HepG2 (cell line): ENCODE measurements at regions not wholly inside any gene's neighbourhood (a gene's known extent, or its start where the extent isn't known, plus 50 kb on each side); places are given as distances from the start of the nearest gene placed in this dataset.

Experiments used
- ATAC-seq: fragments of 200-7000 bp; cut with Tn5 transposase; 3 replicates; pipeline ENCODE4 v1.9.1; 2020; ENCODE audit warnings: mild to moderate bottlenecking, moderate library complexity
- BruUV-seq: library from RNA; stranded (reverse); fragments of 400-500 nt; replicated peaks from 2 replicates; lab custom pipeline; 2021; lab: Mats Ljungman, UMichigan
- CTCF ChIA-PET: fragments of 300-600 bp; formaldehyde crosslinking; extraction: SDS; loops from one replicate; lab custom pipeline; 2021; ENCODE audit warnings: low total read pairs, inconsistent platforms, low intra/inter-chr PET ratio; lab: Yijun Ruan, JAX
- POLR2A ChIA-PET: fragments of 350-600 bp; sonication (Branson Sonifier 250); formaldehyde crosslinking; loops from one replicate; lab custom pipeline; 2020; ENCODE audit warnings: antibody characterized with exemption, inconsistent platforms; lab: Yijun Ruan, JAX
- DNase-seq: peaks from one replicate; pipeline ENCODE4 v3.0.0-alpha.2; 2015; ENCODE audit warnings: low spot score
- FAIRE-seq: peaks from 3 replicates; lab custom pipeline; 2011; peaks lifted over from hg19 to GRCh38; lab: Jason Lieb, UNC
- H2AFZ ChIP-seq: one replicate; pipeline ENCODE4 v1.6.1; 2011; ENCODE audit warnings: low read length, inconsistent platforms
- H3K27ac ChIP-seq: fragments of 300-600 bp; 3 replicates; pipeline ENCODE4 v1.8.0; 2011; ENCODE audit warnings: mixed run types, mild to moderate bottlenecking, mixed read lengths, low read length, inconsistent platforms; ENCODE audit not compliant: insufficient read depth; ENCODE audit errors: extremely low read length
- H3K27me3 ChIP-seq, 2 experiments: fragments of 200-600 bp in 1 of 2; 2 replicates in 1 of 2; 3 replicates in 1 of 2; pipeline versions ENCODE4 v1.6.0 to v1.8.0; 2011; ENCODE audit warnings: low read length in 2 of 2, mild to moderate bottlenecking in 2 of 2, moderate library complexity in 2 of 2, inconsistent platforms in 1 of 2; ENCODE audit not compliant: insufficient read depth in 2 of 2, control insufficient read depth in 1 of 2
- H3K36me3 ChIP-seq, 2 experiments: fragments of 200-600 bp in 1 of 2; replicated peaks in 1 of 2; 2 replicates in 1 of 2; 3 replicates in 1 of 2; pipeline versions ENCODE4 v1.5.1 to v1.8.0; 2011; ENCODE audit warnings: low read length in 2 of 2, inconsistent platforms in 1 of 2; ENCODE audit not compliant: insufficient read depth in 2 of 2, control insufficient read depth in 1 of 2
- H3K4me1 ChIP-seq: 2 replicates; pipeline ENCODE4 v1.5.1; 2012; ENCODE audit warnings: low read length, inconsistent platforms; ENCODE audit not compliant: insufficient read depth
- H3K4me2 ChIP-seq: 2 replicates; pipeline ENCODE4 v1.6.0; 2011; ENCODE audit warnings: low read depth, low read length, inconsistent platforms
- H3K4me3 ChIP-seq, 3 experiments: fragments of 200-600 bp in 1 of 3; sonication (generic), shearing (Covaris generic) in 1 of 3; replicated peaks in 1 of 3; 2 replicates each; pipeline ENCODE4 v1.5.1; 2011 to 2016; ENCODE audit warnings: low read length in 3 of 3, inconsistent platforms in 2 of 3, low read depth in 2 of 3, mild to moderate bottlenecking in 2 of 3, control low read depth in 1 of 3, mixed read lengths in 1 of 3; ENCODE audit not compliant: insufficient read depth in 1 of 3
- H3K79me2 ChIP-seq: one replicate; pipeline ENCODE4 v1.6.1; 2011; ENCODE audit warnings: low read length, inconsistent platforms; ENCODE audit not compliant: insufficient read depth
- H3K9ac ChIP-seq: 2 replicates; pipeline ENCODE4 v1.6.0; 2011; ENCODE audit warnings: mild to moderate bottlenecking, low read depth, low read length, inconsistent platforms; ENCODE audit not compliant: insufficient read depth
- H3K9me3 ChIP-seq: 2 replicates; pipeline ENCODE4 v1.5.1; 2012; ENCODE audit warnings: mild to moderate bottlenecking, low read length
- H4K20me1 ChIP-seq: 2 replicates; pipeline ENCODE4 v1.6.0; 2011; ENCODE audit warnings: inconsistent platforms, mild to moderate bottlenecking, low read length, moderate library complexity; ENCODE audit not compliant: insufficient read depth
- ADNP ChIP-seq: sonication (generic); formaldehyde crosslinking; IDR thresholded peaks from 2 replicates; pipeline ENCODE4 v1.4.0; 2020; ENCODE audit warnings: missing genetic modification reagents
- AGO1 ChIP-seq: fragments of 200-400 bp; formaldehyde crosslinking; IDR thresholded peaks from 2 replicates; pipeline ENCODE4 v1.6.1; 2017; ENCODE audit warnings: mild to moderate bottlenecking, low read depth, low read length, moderate library complexity; ENCODE audit not compliant: poor library complexity, severe bottlenecking
- HOXA3 ChIP-seq: sonication (generic); formaldehyde crosslinking; IDR thresholded peaks from 2 replicates; pipeline ENCODE4 v1.5.0; 2020; ENCODE audit warnings: missing genetic modification reagents
- NFKBIZ ChIP-seq: IDR thresholded peaks from 2 replicates; pipeline ENCODE4 v1.6.1; 2018; ENCODE audit warnings: missing genetic modification reagents, missing compliant biosample characterization
- RAD21 ChIP-seq: fragments of 450-650 bp; formaldehyde crosslinking; IDR thresholded peaks from 2 replicates; pipeline ENCODE4 v1.5.0; 2020; ENCODE audit warnings: mild to moderate bottlenecking
- RFXAP ChIP-seq: sonication (generic); formaldehyde crosslinking; IDR thresholded peaks from 2 replicates; pipeline ENCODE4 v1.4.0; 2020; ENCODE audit warnings: missing genetic modification reagents, borderline replicate concordance
- SP1 ChIP-seq, 2 experiments: fragments of 450-650 bp in 1 of 2; sonication (generic) in 1 of 2; formaldehyde crosslinking in 1 of 2; IDR thresholded peaks; 2 replicates each; pipeline versions ENCODE4 v1.4.0 to v1.6.1; 2016 to 2020; ENCODE audit warnings: missing genetic modification reagents in 1 of 2
- SRSF4 ChIP-seq: fragments of 200-400 bp; formaldehyde crosslinking; IDR thresholded peaks from one replicate; pipeline ENCODE4 v1.6.1; 2018; ENCODE audit warnings: mild to moderate bottlenecking, low read depth, low read length, moderate library complexity; ENCODE audit not compliant: poor library complexity, severe bottlenecking
- ZKSCAN8 ChIP-seq: IDR thresholded peaks from 2 replicates; pipeline ENCODE4 v1.6.1; 2016; ENCODE audit warnings: borderline replicate concordance, missing genetic modification reagents, missing compliant biosample characterization
- ZNF724P ChIP-seq: sonication (generic); formaldehyde crosslinking; IDR thresholded peaks from 2 replicates; pipeline ENCODE4 v1.8.0; 2022; ENCODE audit warnings: missing genetic modification reagents, borderline replicate concordance
- WGBS: methylation state at CpG from one replicate; pipeline ENCODE4 v1.1.6; 2017; ENCODE audit warnings: low lambda C conversion rate; 5-methylcytosine and 5-hydroxymethylcytosine counted together
- in situ Hi-C: cut with HindIII; loops from 2 replicates; pipeline ENCODE4 v1.10.0; 2017; ENCODE audit warnings: low pct_unique_long_range_greater_than_20kb; ENCODE audit not compliant: extremely low pct_ligation_motif_present
- intact Hi-C: fragments of 100-400 bp; cut with micrococcal nuclease; formaldehyde crosslinking; loops from one replicate; pipeline ENCODE4 v1.10.0; 2022; ENCODE audit not compliant: unreplicated experiment
- TF ChIP-seq, protein P1 (sequence below): IDR thresholded peaks from 2 replicates; pipeline ENCODE4 v1.6.1; 2016; ENCODE audit warnings: low read depth, missing genetic modification reagents, missing compliant biosample characterization
- TF ChIP-seq, protein P2 (sequence below): sonication (generic); formaldehyde crosslinking; IDR thresholded peaks from 2 replicates; pipeline ENCODE4 v1.8.1; 2023; ENCODE audit warnings: mild to moderate bottlenecking, moderate library complexity, missing genetic modification reagents

DNA sequence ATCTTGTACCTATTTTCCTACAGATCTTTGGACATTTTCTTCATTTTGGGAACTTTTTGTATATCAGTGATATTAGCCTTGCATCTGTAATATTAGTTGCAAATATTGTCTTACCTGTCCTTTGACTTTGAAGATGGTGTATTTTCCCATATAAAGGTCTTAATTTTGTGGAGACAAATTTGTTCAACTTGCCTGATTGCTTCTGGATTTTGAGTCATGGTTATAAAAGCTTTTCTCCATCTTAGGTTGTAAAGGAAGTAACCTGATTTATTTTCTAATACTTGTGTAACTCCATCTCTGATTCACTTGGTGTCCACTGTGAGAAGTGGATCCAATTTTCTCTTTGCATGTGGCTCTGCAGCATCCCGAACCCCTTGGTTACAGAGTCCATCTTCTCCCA, 97.7 kb upstream of the OTOS start:
- H3K27ac ChIP-seq = no peak overlapping the region
- no peaks in the 10 kb centered on the region for H4K20me1 ChIP-seq
- H3K36me3 ChIP-seq = no peaks in the 10 kb centered on the region
- no peaks in the 10 kb centered on the region for H3K79me2 ChIP-seq
- ChIA-PET CTCF (no interaction called here), POLR2A (no interaction called here)
- no peak for ATAC-seq
- no peak for FAIRE-seq
- H3K27me3 ChIP-seq = peaks cover 4 to 37% of the 10 kb centered on the region in 2 experiments; a peak in 3 of 5 replicates
- no TSS peak for BruUV-seq
- H3K4me1 ChIP-seq = peaks cover 15% of the 10 kb centered on the region
- intact Hi-C loops (loop anchor here (10.0 kb wide), 1 partner anchor 107 kb away; no protein-coding TSS in a partner anchor), in situ Hi-C loops (no loop called here)
- TF ChIP-seq HOXA3 = no peak
- TF ChIP-seq SRSF4 = no peak
- TF ChIP-seq RAD21 (CRISPR knock-in tag) = no peak
- TF ChIP-seq RFXAP (CRISPR knock-in tag) = no peak
- no peak overlapping the region for H2AFZ ChIP-seq
- no peak overlapping the region for H3K4me2 ChIP-seq
- no peak overlapping the region for H3K4me3 ChIP-seq
- no peak overlapping the region for H3K9ac ChIP-seq
- no peak for DNase-seq
- 3% methylated on average over 1 of the region's 1 CpG for WGBS
- H3K9me3 ChIP-seq = no peaks in the 10 kb centered on the region

DNA sequence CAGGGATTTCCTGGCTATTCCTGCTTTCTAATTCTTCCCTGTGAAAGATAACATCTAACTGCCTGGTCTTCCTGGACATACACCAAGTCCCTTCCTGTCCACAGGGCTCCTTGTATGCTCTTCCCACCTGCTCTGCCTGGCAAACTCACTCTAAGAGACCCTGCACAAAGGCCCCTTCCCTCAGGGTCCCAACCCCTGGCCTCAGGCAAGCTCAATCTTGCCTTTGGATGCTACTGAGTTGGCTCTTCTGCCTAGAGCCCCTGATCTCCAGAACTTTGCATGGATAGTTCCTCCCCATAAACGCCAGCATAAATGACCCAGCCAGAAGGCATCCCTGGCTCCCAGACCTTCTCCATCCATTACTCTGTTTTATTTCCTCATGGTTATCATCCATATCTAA, 98.3 kb upstream of the OTOS start:
- no peaks in the 10 kb centered on the region for H4K20me1 ChIP-seq
- intact Hi-C loops (loop anchor here (10.0 kb wide), 1 partner anchor 106 kb away; no protein-coding TSS in a partner anchor), in situ Hi-C loops (no loop called here)
- no peaks in the 10 kb centered on the region for H3K9me3 ChIP-seq
- ATAC-seq (no peak), FAIRE-seq (no peak), DNase-seq (no peak)
- H3K4me1 ChIP-seq = peaks cover 13% of the 10 kb centered on the region
- peaks cover 4 to 37% of the 10 kb centered on the region in 2 experiments; a peak in 3 of 5 replicates for H3K27me3 ChIP-seq
- 4% methylated on average over 1 of the region's 1 CpG for whole genome bisulfite sequencing
- no peak overlapping the region for H3K27ac ChIP-seq
- H3K4me2 ChIP-seq = no peak overlapping the region
- no TSS peak for BruUV-seq
- CTCF ChIA-PET = no interaction called here
- H3K36me3 ChIP-seq = no peaks in the 10 kb centered on the region
- H3K9ac ChIP-seq = no peak overlapping the region
- H3K79me2 ChIP-seq = no peaks in the 10 kb centered on the region
- POLR2A ChIA-PET = interaction anchor here (1.7 kb wide), 1 partner anchor 13 kb away, joined by 3 read pairs; no protein-coding TSS in a partner anchor
- no peak overlapping the region for H2AFZ ChIP-seq
- no peak overlapping the region for H3K4me3 ChIP-seq
- TF ChIP-seq AGO1 (no peak), ZKSCAN8 (CRISPR knock-in tag) (no peak), ZNF724P (CRISPR knock-in tag) (no peak), SP1 (IDR thresholded peaks at IDR 0.05) (no peak), SP1 (CRISPR knock-in tag; IDR thresholded peaks at IDR 0.05) (no peak), NFKBIZ (CRISPR knock-in tag) (no peak), ADNP (no peak)
- TF ChIP-seq, protein P1, sequence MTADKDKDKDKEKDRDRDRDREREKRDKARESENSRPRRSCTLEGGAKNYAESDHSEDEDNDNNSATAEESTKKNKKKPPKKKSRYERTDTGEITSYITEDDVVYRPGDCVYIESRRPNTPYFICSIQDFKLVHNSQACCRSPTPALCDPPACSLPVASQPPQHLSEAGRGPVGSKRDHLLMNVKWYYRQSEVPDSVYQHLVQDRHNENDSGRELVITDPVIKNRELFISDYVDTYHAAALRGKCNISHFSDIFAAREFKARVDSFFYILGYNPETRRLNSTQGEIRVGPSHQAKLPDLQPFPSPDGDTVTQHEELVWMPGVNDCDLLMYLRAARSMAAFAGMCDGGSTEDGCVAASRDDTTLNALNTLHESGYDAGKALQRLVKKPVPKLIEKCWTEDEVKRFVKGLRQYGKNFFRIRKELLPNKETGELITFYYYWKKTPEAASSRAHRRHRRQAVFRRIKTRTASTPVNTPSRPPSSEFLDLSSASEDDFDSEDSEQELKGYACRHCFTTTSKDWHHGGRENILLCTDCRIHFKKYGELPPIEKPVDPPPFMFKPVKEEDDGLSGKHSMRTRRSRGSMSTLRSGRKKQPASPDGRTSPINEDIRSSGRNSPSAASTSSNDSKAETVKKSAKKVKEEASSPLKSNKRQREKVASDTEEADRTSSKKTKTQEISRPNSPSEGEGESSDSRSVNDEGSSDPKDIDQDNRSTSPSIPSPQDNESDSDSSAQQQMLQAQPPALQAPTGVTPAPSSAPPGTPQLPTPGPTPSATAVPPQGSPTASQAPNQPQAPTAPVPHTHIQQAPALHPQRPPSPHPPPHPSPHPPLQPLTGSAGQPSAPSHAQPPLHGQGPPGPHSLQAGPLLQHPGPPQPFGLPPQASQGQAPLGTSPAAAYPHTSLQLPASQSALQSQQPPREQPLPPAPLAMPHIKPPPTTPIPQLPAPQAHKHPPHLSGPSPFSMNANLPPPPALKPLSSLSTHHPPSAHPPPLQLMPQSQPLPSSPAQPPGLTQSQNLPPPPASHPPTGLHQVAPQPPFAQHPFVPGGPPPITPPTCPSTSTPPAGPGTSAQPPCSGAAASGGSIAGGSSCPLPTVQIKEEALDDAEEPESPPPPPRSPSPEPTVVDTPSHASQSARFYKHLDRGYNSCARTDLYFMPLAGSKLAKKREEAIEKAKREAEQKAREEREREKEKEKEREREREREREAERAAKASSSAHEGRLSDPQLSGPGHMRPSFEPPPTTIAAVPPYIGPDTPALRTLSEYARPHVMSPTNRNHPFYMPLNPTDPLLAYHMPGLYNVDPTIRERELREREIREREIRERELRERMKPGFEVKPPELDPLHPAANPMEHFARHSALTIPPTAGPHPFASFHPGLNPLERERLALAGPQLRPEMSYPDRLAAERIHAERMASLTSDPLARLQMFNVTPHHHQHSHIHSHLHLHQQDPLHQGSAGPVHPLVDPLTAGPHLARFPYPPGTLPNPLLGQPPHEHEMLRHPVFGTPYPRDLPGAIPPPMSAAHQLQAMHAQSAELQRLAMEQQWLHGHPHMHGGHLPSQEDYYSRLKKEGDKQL (CRISPR knock-in tag) = no peak
- TF ChIP-seq, protein P2, sequence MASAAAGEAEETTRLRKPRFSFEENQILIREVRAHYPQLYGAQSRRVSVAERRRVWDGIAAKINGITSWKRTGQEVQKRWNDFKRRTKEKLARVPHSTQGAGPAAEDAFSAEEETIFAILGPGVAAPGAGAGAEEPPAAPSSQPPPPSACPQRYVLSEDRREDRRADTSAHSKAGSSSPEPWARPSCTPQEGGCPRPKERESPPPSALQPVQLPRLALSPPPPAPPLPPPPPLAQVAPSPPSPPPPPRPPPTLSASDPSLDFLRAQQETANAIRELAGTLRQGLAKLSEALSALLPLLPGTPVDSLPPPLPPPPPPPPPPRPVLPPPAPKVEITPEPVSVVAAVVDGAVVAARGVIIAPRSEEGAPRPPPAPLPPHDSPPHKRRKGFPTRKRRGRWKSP (CRISPR knock-in tag) = no peak
